ENCODE measurements at regions not wholly inside any gene's neighbourhood (a gene's known extent, or its start where the extent isn't known, plus 50 kb on each side); places are given as distances from the start of the nearest gene placed in this dataset.

GRCh38 chr1:177338376-177338775 lies 167.6 kb downstream of the BRINP2 start:
- TF ChIP-seq POLR2AphosphoS5 (IDR thresholded peaks at IDR 0.05), result no peak
- TF ChIP-seq CTCF (IDR thresholded peaks at IDR 0.05), result no peak
- no peak for TF ChIP-seq POLR2A (IDR thresholded peaks at IDR 0.05)
